ENCODE measurements at regions not wholly inside any gene's neighbourhood (a gene's known extent, or its start where the extent isn't known, plus 50 kb on each side); places are given as distances from the start of the nearest gene placed in this dataset.
"Not testable (repeated sequence)": the region's sequence is repeated elsewhere in the genome, so short reads cannot be mapped to it uniquely, and the experiment has no call there.

DNA sequence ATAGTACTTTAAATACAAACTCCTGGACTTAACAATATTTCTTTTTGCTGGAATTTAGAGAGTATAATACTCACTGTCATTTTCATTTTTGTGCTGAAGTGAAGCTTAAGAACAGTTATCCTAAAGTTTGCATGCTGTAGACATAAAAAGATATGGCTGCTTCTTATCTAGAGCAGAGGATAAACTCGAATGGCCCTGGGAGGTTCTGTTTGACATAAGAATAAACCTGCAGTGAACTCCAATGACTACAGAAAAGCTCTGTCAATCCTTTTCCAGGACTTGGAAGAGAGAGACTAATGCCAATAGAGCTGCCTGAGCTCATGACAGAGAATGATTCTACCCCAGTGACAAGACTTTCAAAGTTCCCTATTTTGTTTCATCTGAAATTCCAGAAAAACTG is 1017.8 kb upstream of the MIR17HG start:
- TF ChIP-seq, protein P1, sequence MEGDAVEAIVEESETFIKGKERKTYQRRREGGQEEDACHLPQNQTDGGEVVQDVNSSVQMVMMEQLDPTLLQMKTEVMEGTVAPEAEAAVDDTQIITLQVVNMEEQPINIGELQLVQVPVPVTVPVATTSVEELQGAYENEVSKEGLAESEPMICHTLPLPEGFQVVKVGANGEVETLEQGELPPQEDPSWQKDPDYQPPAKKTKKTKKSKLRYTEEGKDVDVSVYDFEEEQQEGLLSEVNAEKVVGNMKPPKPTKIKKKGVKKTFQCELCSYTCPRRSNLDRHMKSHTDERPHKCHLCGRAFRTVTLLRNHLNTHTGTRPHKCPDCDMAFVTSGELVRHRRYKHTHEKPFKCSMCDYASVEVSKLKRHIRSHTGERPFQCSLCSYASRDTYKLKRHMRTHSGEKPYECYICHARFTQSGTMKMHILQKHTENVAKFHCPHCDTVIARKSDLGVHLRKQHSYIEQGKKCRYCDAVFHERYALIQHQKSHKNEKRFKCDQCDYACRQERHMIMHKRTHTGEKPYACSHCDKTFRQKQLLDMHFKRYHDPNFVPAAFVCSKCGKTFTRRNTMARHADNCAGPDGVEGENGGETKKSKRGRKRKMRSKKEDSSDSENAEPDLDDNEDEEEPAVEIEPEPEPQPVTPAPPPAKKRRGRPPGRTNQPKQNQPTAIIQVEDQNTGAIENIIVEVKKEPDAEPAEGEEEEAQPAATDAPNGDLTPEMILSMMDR (IDR thresholded peaks at IDR 0.05; ENCODE audit: low read depth, low read length): no peak
- DNase-seq (ENCODE audit: low read depth, low spot score): no peak
- in situ Hi-C loops (cut with HindIII; ENCODE audit: low sequenced_read_pairs): no loop called here
- no peak overlapping the region for H3K4me3 ChIP-seq (ENCODE audit: low read depth, low read length)

DNA sequence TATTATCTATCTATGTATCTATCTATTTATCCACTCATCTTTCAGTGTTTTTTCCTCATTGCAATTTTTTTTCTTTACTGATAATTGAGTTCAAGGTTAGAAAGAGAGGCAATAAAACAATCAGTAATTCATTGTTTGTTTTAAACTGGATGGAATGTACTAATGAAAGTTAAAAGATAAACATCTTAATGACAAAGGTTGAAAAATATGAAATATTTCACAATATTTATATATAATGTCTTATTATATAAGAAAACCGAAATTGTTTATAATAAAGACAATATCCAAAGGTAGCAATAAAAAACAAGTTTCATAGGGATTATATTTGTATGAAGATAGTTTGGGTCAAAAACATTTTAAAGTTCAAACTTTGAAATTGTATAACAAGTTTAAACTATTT is 1015.5 kb upstream of the MIR17HG start:
- TF ChIP-seq, protein P1 (IDR thresholded peaks at IDR 0.05; ENCODE audit: low read depth, low read length): no peak
- H3K4me3 ChIP-seq (ENCODE audit: low read depth, low read length): no peak overlapping the region
- in situ Hi-C loops (cut with HindIII; ENCODE audit: low sequenced_read_pairs): no loop called here
- DNase-seq (ENCODE audit: low read depth, low spot score): no peak

- no peak overlapping the region for H3K4me3 ChIP-seq (ENCODE audit: low read depth, low read length)
- in situ Hi-C loops (cut with HindIII; ENCODE audit: low sequenced_read_pairs): no loop called here
- DNase-seq (ENCODE audit: low read depth, low spot score): no peak
Measured at GRCh38 chr13:90336507-90336906, 1011.0 kb upstream of the MIR17HG start.

DNA sequence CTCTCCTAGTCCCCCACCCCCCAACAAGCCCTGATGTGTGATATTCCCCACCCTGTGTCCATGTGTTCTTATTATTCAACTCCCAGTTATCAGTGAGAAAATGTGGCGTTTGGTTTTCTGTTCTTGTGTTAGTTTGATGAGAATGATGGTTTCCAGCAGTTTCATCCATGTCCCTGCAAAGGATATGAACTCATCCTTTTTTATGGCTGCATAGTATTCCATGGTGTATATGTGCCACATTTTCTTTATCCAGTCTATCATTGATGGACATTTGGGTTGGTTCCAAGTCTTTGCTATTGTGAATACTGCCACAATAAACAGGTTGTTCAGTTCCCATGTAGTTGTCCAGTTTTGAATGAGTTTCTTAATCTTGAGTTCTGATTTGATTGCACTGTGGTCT is 1006.1 kb upstream of the MIR17HG start:
- in situ Hi-C loops (cut with HindIII; ENCODE audit: low sequenced_read_pairs); H3K4me3 ChIP-seq (ENCODE audit: low read depth, low read length); DNase-seq (ENCODE audit: low read depth, low spot score): not testable (repeated sequence)

More at GRCh38 chr13:90336507-90336906, 1011.0 kb upstream of the MIR17HG start:
- TF ChIP-seq, protein P1 (IDR thresholded peaks at IDR 0.05; ENCODE audit: low read depth, low read length): no peak

DNA sequence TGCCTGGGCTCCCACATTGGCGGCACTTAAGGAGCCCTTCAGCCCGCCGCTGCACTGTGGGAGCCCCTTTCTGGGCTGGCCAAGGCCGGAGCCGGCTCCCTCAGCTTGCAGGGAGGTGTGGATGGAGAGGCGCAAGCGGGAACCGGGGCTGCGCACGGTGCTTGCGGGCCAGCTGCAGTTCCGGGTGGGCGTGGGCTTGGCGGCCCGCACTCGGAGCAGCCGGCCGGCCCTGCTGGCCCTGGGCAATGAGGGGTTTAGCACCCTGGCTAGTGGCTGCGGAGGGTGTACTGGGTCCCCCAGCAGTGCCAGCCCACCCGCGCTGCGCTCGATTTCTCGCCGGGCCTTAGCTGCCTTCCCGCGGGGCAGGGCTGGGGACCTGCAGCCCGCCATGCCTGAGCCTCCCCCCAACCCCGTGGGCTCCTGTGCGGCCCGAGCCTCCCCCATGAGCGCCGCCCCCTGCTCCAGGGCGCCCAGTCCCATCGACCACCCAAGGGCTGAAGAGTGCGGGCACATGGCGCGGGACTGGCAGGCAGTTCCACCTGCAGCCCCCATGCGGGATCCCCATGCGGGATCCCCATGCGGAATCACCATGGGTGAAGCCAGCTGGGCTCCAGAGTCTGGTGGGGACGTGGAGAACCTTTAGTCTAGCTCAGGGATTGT is 998.9 kb upstream of the MIR17HG start:
- DNase-seq (ENCODE audit: low read depth, low spot score); H3K4me3 ChIP-seq (ENCODE audit: low read depth, low read length); in situ Hi-C loops (cut with HindIII; ENCODE audit: low sequenced_read_pairs): not testable (repeated sequence)

GRCh38 chr13:90352763-90353162 is 994.7 kb upstream of the MIR17HG start:
- H3K4me3 ChIP-seq (ENCODE audit: low read depth, low read length): no peak overlapping the region
- TF ChIP-seq, protein P1 (IDR thresholded peaks at IDR 0.05; ENCODE audit: low read depth, low read length): no peak
- in situ Hi-C loops (cut with HindIII; ENCODE audit: low sequenced_read_pairs): no loop called here
- no peak for DNase-seq (ENCODE audit: low read depth, low spot score)

GRCh38 chr13:90355162-90355751 is 992.2 kb upstream of the MIR17HG start:
- TF ChIP-seq, protein P1 (IDR thresholded peaks at IDR 0.05; ENCODE audit: low read depth, low read length): no peak
- H3K4me3 ChIP-seq (ENCODE audit: low read depth, low read length): no peak overlapping the region
- in situ Hi-C loops (cut with HindIII; ENCODE audit: low sequenced_read_pairs): no loop called here
- no peak for DNase-seq (ENCODE audit: low read depth, low spot score)

All from astrocyte of the spinal cord (primary cell).